ENCODE measurements at regions not wholly inside any gene's neighbourhood (a gene's known extent, or its start where the extent isn't known, plus 50 kb on each side); places are given as distances from the start of the nearest gene placed in this dataset.
A peak's percentile ranks its signal among the peaks of the same experiment; 100 is the strongest.

DNA sequence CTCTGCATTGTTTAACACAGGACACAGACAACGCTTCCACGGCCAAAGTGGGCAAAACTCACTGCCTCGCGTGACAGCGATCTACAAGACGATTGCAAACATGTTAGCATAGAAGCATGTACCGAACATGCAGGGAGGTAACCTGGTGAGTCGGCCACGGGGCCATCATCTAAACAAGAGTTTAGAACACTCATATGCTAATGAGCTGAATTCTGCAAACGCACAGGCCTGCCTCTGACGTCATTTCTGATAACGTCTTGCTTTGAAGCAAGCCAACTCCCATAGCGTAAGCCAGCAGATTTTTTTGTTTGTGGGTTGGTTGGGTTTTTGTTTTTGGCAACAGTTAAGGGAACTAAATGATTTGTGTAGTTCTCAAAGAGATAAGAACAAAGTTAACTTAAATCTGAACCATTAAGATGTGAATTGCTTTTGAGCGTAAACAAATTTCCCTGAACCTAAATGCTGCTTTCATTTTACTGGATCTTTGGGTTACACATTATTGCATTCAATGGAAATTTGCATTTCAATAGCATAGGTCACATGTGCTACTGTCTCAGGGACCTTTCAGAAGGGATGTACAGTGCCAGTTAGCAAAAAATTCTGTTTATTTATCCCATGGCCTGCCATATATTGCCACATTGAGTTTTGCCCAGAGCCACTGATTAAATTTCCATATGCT is 184.5 kb upstream of the PDE10A start:
- H3K27me3 ChIP-seq, result peaks cover 0 to 3% (median 0%) of the 10 kb centered on the region in 3 donors
- ATAC-seq, result no peak
- H3K27ac ChIP-seq, result no peak overlapping the region
- DNase-seq, result no peak
- in situ Hi-C loops (cut with MboI; ENCODE audit: low sequenced_read_pairs in 4 of 4) (loop anchor here in 1 of 4 donors (10.0 to 25.0 kb wide), 2 partner anchors 123 to 410 kb away; no protein-coding TSS in a partner anchor), intact Hi-C loops (cut with DNase I; ENCODE audit: low total_unique reads) (loop anchor here (5.0 kb wide), 1 partner anchor 115 kb away; no protein-coding TSS in a partner anchor)
- H3K4me3 ChIP-seq, result no peak overlapping the region
- H3K36me3 ChIP-seq, result no peaks in the 10 kb centered on the region
- H3K4me1 ChIP-seq, result no peaks in the 10 kb centered on the region
- TF ChIP-seq, protein P1, sequence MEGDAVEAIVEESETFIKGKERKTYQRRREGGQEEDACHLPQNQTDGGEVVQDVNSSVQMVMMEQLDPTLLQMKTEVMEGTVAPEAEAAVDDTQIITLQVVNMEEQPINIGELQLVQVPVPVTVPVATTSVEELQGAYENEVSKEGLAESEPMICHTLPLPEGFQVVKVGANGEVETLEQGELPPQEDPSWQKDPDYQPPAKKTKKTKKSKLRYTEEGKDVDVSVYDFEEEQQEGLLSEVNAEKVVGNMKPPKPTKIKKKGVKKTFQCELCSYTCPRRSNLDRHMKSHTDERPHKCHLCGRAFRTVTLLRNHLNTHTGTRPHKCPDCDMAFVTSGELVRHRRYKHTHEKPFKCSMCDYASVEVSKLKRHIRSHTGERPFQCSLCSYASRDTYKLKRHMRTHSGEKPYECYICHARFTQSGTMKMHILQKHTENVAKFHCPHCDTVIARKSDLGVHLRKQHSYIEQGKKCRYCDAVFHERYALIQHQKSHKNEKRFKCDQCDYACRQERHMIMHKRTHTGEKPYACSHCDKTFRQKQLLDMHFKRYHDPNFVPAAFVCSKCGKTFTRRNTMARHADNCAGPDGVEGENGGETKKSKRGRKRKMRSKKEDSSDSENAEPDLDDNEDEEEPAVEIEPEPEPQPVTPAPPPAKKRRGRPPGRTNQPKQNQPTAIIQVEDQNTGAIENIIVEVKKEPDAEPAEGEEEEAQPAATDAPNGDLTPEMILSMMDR (IDR thresholded peaks at IDR 0.05 in 4 of 5, conservative IDR thresholded peaks at IDR 0.05 in 1 of 5), result no peak
- TF ChIP-seq POLR2A (IDR thresholded peaks at IDR 0.05), result no peak
- H3K9me3 ChIP-seq, result no peaks in the 10 kb centered on the region

DNA sequence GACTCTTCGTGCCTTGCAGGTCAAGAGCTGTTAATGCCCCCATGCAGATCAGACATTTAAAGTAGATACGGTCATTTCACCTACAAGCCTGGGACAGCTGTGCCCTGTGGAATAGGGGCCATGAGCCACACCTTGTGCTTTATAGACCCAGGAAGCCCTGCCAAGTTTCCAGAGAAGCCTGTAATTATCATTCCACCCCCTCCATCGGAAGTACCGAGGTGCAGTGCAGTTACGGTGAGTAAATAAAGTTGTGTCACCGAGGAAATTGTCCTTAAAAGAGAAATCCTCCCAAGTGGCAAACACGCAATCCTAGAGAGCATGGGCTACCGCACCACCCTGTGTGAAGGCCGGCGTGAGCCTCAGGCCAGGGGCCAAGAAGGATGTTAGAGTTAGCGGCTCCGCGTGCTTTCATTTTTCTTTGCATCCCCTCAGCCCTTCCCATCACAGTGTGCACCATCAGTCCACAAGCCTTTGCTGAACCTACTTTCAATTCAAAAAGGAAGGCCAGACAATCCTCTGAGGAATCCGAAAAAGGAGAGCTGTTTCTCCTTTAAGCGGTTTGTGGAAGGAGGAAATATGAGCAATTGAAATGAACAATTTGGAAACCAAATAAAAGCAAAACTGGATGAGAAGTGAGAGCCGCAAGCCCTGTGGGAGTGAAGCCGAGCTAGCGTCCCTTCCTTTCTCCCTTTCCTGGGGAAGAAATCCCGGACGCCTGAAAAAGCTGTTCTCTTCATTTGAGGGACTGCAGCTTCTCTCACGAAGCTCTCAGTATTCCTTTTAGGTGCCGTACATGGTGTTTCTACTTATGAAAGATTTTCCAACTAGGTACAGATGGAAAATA is 183.3 kb upstream of the PDE10A start:
- H3K27me3 ChIP-seq, result peaks cover 0 to 3% (median 0%) of the 10 kb centered on the region in 3 donors
- peak overlapping the region; percentile 7 to 38 (median 35) for H3K4me3 ChIP-seq
- intact Hi-C loops (cut with DNase I; ENCODE audit: low total_unique reads), result loop anchor here (5.0 kb wide), 1 partner anchor 114 kb away; no protein-coding TSS in a partner anchor
- H3K9me3 ChIP-seq, result no peaks in the 10 kb centered on the region
- DNase-seq, result no peak
- no peak overlapping the region for H3K27ac ChIP-seq
- TF ChIP-seq POLR2A (IDR thresholded peaks at IDR 0.05), result no peak
- TF ChIP-seq, protein P1 (IDR thresholded peaks at IDR 0.05 in 4 of 5, conservative IDR thresholded peaks at IDR 0.05 in 1 of 5), result no peak
- no peaks in the 10 kb centered on the region for H3K36me3 ChIP-seq
- in situ Hi-C loops (cut with MboI; ENCODE audit: low sequenced_read_pairs in 4 of 4), result loop anchor here in 1 of 4 donors (10.0 to 25.0 kb wide), 2 partner anchors 122 to 409 kb away; no protein-coding TSS in a partner anchor
- no peak for ATAC-seq
- no peaks in the 10 kb centered on the region for H3K4me1 ChIP-seq

DNA sequence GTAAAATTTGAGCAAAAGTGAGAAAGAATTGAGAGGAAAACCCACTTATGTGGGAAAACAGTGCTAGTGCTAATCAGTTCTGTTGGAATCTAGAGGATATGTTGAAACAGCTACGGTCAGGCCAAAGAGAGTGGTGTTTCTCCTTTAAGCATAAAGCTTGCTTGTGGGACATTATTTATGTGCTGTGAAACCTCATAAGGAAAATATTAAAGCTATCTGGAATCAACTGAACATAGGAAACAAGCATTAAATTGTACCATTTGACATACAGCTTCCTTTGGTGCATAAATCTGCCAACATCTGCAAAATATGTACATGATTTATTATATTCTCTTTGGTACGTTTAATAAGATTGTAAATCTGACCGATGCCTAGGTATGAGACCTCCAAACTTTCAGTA is 182.5 kb upstream of the PDE10A start:
- DNase-seq (no peak), ATAC-seq (no peak)
- in situ Hi-C loops (cut with MboI; ENCODE audit: low sequenced_read_pairs in 4 of 4), result loop anchor here in 1 of 4 donors (10.0 to 25.0 kb wide), 2 partner anchors 121 to 408 kb away; no protein-coding TSS in a partner anchor
- Histone ChIP-seq H3K4me1 (no peaks in the 10 kb centered on the region), H3K9me3 (no peaks in the 10 kb centered on the region), H3K27me3 (peaks cover 0 to 3% (median 0%) of the 10 kb centered on the region in 3 donors), H3K4me3 (no peak overlapping the region), H3K36me3 (no peaks in the 10 kb centered on the region), H3K27ac (no peak overlapping the region)
- intact Hi-C loops (cut with DNase I; ENCODE audit: low total_unique reads), result loop anchor here (5.0 kb wide), 1 partner anchor 113 kb away; no protein-coding TSS in a partner anchor
- no peak for TF ChIP-seq POLR2A (IDR thresholded peaks at IDR 0.05)
- TF ChIP-seq, protein P1 (IDR thresholded peaks at IDR 0.05 in 4 of 5, conservative IDR thresholded peaks at IDR 0.05 in 1 of 5), result no peak

DNA sequence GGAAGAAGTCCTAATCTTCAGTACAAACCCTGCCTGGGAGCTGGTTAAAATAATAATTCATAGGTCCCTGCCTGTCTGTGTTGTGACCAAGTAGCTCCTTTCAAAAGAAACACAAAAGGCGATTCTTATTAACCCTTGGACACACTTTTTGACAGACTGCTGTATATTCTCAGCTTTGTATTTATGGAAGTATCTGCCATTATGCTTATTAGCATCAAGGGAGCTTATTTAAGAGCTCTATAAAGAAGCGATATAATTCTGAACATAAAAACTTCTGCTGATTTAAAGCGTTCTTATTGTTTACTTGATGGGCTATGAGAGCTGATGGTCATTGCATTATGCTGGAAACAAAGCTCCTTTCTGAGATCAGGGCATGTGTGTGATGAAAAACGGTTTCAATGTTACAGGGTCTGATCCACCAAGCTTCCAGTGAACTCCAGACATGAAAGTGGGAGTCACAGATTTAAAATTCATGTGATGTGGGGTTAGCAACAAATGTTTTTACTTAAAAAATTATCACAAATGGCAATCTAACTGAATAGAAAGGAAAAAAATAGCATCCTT is 181.8 kb upstream of the PDE10A start:
- Histone ChIP-seq H3K4me1 (no peaks in the 10 kb centered on the region), H3K4me3 (no peak overlapping the region), H3K27me3 (no peaks in the 10 kb centered on the region), H3K9me3 (no peaks in the 10 kb centered on the region), H3K36me3 (no peaks in the 10 kb centered on the region), H3K27ac (no peak overlapping the region)
- in situ Hi-C loops (cut with MboI; ENCODE audit: low sequenced_read_pairs in 4 of 4) (loop anchor here in 1 of 4 donors (10.0 to 25.0 kb wide), 2 partner anchors 120 to 408 kb away; no protein-coding TSS in a partner anchor), intact Hi-C loops (cut with DNase I; ENCODE audit: low total_unique reads) (loop anchor here (5.0 kb wide), 1 partner anchor 113 kb away; no protein-coding TSS in a partner anchor)
- DNase-seq, result no peak
- no peak for ATAC-seq
- TF ChIP-seq, protein P1 (IDR thresholded peaks at IDR 0.05 in 4 of 5, conservative IDR thresholded peaks at IDR 0.05 in 1 of 5), result no peak
- TF ChIP-seq POLR2A (IDR thresholded peaks at IDR 0.05), result no peak

All from gastrocnemius medialis (tissue), 4 donors.